ENCODE measurements at regions not wholly inside any gene's neighbourhood (a gene's known extent, or its start where the extent isn't known, plus 50 kb on each side); places are given as distances from the start of the nearest gene placed in this dataset.

DNA sequence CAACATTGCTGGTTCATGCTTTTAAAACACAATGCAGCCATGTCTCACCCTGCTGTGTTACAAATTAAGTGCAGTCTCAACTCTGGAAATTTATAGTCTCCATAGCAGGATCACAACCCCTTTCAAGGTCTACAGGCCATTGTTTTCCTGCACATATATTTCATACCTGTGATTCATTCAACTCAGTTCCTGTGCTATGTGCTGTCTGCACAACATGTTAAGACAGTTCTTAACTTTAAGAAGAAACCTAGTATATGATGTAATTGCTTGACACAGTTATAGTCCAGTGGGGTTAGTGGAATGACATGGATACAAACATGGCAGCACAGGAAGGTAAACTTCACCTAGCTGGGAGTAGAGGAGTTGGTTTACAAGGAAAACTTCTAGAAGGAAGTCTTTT lies 106.4 kb downstream of the IFI44 start:
- TF ChIP-seq, protein P1, sequence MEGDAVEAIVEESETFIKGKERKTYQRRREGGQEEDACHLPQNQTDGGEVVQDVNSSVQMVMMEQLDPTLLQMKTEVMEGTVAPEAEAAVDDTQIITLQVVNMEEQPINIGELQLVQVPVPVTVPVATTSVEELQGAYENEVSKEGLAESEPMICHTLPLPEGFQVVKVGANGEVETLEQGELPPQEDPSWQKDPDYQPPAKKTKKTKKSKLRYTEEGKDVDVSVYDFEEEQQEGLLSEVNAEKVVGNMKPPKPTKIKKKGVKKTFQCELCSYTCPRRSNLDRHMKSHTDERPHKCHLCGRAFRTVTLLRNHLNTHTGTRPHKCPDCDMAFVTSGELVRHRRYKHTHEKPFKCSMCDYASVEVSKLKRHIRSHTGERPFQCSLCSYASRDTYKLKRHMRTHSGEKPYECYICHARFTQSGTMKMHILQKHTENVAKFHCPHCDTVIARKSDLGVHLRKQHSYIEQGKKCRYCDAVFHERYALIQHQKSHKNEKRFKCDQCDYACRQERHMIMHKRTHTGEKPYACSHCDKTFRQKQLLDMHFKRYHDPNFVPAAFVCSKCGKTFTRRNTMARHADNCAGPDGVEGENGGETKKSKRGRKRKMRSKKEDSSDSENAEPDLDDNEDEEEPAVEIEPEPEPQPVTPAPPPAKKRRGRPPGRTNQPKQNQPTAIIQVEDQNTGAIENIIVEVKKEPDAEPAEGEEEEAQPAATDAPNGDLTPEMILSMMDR (IDR thresholded peaks at IDR 0.05; ENCODE audit: insufficient read depth, low read depth, low read length, missing control alignments), result no peak
- DNase-seq (ENCODE audit: low read depth), result peak; percentile 83
- no peak overlapping the region for H3K4me3 ChIP-seq (ENCODE audit: low read length)

- TF ChIP-seq, protein P1 (IDR thresholded peaks at IDR 0.05; ENCODE audit: insufficient read depth, low read depth, low read length, missing control alignments), result no peak
- no peak for DNase-seq (ENCODE audit: low read depth)
Observed at GRCh38 chr1:78758506-78758905, 108.9 kb downstream of the IFI44 start.

GRCh38 chr1:78759881-78760280 lies 110.2 kb downstream of the IFI44 start:
- no peak overlapping the region for H3K4me3 ChIP-seq (ENCODE audit: low read length)
- DNase-seq (ENCODE audit: low read depth), result no peak
- TF ChIP-seq, protein P1 (IDR thresholded peaks at IDR 0.05; ENCODE audit: insufficient read depth, low read depth, low read length, missing control alignments), result no peak

More at GRCh38 chr1:78758506-78758905, 108.9 kb downstream of the IFI44 start:
- H3K4me3 ChIP-seq (ENCODE audit: low read length), result no peak overlapping the region

- DNase-seq (ENCODE audit: low read depth), result peak; percentile 7
Observed at GRCh38 chr1:78760858-78761257, 111.2 kb downstream of the IFI44 start.

GRCh38 chr1:78762113-78762512 lies 112.5 kb downstream of the IFI44 start:
- TF ChIP-seq, protein P1 (IDR thresholded peaks at IDR 0.05; ENCODE audit: insufficient read depth, low read depth, low read length, missing control alignments), result no peak
- no peak for DNase-seq (ENCODE audit: low read depth)
- H3K4me3 ChIP-seq (ENCODE audit: low read length), result no peak overlapping the region

More at GRCh38 chr1:78760858-78761257, 111.2 kb downstream of the IFI44 start:
- TF ChIP-seq, protein P1 (IDR thresholded peaks at IDR 0.05; ENCODE audit: insufficient read depth, low read depth, low read length, missing control alignments), result no peak
- H3K4me3 ChIP-seq (ENCODE audit: low read length), result no peak overlapping the region

GRCh38 chr1:78765489-78765888 lies 115.9 kb downstream of the IFI44 start:
- DNase-seq (ENCODE audit: low read depth), result no peak
- TF ChIP-seq, protein P1 (IDR thresholded peaks at IDR 0.05; ENCODE audit: insufficient read depth, low read depth, low read length, missing control alignments), result no peak
- no peak overlapping the region for H3K4me3 ChIP-seq (ENCODE audit: low read length)

DNA sequence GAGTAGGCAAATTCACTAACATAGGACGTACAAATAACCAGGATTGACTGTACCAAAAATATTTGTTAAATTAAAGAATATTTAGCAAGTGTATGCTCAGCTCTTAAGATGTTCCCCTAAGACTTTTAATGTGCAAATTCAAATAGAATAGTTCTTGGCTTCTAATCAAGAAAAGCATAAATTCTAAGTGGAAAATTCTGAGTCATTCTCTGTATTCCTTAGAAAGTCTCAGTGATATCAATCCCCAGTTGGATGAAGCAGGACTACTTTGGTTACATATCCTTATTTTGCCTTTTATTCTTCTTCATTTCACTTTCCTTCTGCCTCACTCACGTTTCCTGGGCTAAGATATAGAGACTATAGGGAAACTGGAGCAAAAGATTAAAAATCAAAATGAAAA lies 130.2 kb downstream of the IFI44 start:
- no peak for DNase-seq (ENCODE audit: low read depth)
- TF ChIP-seq, protein P1 (IDR thresholded peaks at IDR 0.05; ENCODE audit: insufficient read depth, low read depth, low read length, missing control alignments), result no peak
- no peak overlapping the region for H3K4me3 ChIP-seq (ENCODE audit: low read length)

Measured in epithelial cell of esophagus (primary cell).